HG03521 (cell line): ENCODE measurements at regions not wholly inside any gene's neighbourhood (a gene's known extent, or its start where the extent isn't known, plus 50 kb on each side); places are given as distances from the start of the nearest gene placed in this dataset.

Experiments
- ATAC-seq: cut with Tn5 transposase; IDR thresholded peaks from one replicate; pipeline ENCODE4 v1.9.1; 2021; ENCODE audit warnings: mild to moderate bottlenecking, moderate library complexity; ENCODE audit not compliant: unreplicated experiment

DNA sequence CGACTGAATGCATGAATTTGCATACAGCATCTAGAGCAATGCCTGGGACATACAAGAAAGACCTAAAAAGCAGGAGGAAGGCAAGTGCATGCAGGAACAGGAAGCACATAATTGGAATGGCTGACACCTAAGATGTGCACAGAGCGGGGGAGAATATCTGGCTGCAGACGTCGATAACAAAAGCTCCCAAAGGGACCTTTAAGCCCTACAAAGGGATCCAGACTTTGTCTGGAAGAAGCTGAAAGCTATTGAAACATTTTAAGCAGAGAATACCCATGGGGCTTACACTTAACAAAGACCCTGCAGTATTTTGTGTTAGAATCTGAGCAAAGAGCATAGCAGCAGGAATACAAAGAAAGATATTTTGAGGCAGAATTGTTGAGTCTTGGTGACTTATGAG, 107.4 kb upstream of the CLDN10 start:
- ATAC-seq = no peak

DNA sequence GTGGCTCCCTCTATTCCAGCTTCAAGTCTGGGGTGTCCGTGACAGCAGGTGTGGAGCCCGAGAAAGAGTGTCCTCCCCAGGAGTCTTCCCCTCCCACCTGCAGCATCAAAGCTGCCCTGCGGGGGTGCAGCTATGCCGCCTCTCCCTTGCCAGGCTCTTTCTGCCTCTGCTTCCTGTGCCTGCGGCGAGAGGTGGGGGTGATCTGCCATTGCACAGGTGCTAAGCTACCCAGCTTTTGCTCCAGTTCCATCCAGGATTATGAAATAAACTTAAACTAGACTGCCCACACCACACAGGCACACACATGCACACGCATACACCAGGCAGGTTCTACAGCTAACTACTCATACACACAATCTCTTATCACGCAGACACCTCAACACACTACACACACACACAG, 104.7 kb upstream of the CLDN10 start:
- ATAC-seq = no peak

DNA sequence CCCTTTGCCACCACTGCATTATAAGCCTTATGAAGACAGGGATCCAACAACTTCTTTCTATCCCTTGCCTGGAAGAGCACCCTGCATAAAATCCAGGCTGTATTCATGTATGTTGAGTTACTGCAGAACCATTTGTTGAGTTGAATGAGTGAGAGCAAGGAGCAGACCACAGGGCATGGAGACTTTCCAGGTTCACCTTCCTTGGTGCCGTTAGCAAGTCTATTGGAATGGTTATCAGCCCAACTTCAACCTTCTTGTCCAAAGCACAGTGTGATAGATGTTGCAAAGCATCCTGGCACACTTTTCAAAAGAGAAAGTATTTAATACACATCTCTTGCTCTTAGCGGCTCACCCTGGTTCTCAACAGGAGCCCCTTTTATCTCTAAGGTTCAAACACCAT, 100.9 kb upstream of the CLDN10 start:
- no peak for ATAC-seq

DNA sequence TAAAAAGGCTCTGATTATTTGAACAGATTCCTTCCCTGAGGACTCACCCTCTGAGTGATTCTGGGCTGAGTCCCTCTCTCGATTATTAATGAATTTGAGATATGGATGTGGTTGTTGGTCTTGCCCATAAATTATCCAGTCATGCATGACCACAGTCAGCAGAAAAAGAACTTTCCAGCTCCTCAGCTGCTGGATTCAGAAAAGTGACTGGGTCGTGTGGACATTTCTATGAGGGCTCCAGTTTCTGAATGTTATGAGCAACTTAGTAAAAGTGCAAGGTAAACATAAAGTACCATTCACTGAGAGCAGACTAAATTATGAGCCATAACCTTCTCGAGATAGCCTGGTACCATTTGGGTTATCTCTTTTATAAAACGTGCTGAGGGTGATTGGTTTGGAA, 100.1 kb upstream of the CLDN10 start:
- ATAC-seq = no peak

DNA sequence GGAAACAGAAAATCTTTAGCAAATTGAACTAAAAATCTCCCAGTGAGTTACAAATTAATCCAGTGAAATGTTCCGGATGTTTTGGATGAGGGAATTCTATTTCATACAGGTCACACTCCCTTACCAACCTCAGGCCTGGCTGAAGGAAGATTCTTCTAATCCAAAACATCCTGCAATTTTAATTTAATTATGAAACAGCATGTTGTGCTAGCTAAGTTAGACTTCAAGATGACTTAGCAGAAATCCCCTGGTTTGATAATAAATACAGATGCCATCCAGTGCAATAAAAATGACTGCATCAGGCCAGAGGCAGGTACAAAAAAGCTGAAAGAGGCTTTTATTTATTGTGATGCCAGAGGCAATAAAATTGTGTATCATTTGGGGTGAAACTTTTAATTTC, 96.7 kb upstream of the CLDN10 start:
- ATAC-seq = no peak

DNA sequence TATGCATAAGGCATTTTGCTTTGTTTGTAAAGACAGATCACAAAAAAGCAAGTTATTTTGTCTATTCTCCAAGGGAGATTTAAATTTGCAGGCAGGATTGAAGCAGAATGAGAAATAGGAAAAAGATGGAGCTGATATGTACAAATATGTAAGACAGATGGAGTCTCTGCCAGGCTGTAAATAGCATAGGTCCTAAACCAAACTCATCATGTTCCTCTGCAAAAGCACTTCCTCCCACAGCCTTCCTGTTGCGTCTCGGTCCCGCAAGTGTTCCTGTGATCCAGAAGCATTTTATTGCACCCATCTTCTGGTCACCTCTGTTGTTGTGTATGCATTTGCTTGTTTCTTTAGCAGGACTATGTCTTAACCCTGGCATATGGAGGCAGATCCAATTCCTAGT, 95.7 kb upstream of the CLDN10 start:
- ATAC-seq = no peak

DNA sequence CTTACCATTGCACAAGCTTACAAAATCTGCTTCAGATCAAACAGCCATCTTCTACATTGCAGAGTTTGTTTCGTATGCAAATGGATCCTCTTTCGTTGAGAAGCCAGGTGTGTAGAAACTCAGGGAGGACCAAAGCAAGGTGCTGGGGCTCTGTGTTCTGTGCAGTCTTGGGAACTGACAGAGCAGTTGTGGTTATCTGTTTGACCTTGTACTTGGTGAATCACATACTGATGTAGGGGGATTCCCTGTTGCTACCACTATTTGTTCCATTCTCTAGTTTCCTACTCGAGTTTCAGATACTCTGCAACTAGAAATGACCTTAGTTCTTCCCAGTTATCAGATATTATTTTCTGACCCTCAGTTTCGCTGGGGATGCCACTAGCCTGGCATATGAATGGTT, 95.2 kb upstream of the CLDN10 start:
- ATAC-seq = peak; percentile 99

DNA sequence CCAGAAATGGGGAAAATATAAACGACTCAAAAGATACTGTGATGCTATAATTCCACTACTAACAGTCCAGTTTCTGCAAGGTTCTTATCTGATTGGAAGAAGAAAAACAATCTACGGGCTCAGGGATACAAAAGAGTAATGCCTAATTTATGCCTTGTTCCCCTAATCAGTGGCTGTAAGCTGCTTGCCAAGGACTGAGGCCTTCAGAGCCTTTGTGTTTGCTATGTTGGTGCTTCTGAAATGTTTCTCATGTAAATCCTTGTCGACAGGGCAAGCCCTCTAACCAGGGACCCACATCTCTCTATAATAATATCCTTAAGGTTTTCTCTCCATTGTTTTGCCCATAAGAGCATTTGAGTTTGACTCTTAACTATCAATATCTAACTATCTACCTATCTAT, 89.7 kb upstream of the CLDN10 start:
- no peak for ATAC-seq

DNA sequence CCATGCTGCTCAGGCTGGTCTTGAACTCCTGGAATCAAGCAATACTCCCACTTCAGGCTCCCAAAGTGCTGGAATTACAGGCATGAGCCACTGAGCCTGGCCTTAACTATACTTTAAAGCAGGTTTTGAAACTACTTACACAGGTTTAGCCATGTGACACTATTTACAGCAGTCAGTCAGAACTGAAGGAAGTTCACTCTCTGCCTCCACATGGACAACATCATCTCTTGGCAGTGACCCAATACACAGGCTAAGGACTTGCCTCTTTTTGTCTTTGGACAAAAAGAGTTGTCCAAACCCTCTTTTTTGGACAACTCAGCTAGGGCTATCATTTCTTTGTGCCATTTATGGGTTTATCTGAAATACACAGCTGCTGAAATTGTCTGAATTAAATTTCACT, 89.0 kb upstream of the CLDN10 start:
- no peak for ATAC-seq

DNA sequence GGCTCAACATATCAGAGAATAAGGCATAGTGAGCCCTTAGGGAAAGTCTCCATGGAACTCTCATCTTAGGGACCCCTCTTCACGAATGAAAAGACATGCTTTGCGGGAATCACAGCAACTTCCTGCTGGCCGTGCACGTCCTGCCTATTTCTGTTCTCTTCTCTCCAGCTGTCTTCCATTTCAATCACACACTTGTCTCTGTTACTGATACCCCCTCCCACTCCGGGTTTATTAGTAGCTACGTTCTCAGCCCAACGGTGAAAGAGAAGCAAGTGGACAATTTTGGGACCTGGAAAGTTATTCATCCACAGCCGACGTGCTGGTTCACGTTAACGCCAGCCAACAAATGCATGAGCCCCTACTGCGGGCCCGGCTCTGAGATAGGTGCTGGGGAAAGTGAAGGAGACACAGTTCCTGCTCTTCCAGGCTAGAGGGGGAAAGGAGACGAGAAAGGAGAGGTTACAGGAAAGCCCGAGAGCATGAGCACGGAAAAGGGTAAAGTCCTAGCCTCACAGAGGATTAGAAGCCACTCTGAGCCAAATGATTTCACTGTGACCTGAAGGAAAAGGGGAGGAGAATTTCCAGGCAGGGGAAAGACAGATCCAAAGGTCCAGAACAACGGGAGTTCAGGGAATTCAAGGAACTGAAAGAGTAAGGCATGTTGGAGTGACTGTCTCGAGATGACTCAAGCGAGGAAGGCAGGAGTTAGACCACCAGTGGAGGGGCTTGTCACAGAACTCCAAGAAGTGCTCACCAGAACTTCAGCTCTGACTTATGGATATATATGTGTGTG, 81.8 kb upstream of the CLDN10 start:
- no peak for ATAC-seq

DNA sequence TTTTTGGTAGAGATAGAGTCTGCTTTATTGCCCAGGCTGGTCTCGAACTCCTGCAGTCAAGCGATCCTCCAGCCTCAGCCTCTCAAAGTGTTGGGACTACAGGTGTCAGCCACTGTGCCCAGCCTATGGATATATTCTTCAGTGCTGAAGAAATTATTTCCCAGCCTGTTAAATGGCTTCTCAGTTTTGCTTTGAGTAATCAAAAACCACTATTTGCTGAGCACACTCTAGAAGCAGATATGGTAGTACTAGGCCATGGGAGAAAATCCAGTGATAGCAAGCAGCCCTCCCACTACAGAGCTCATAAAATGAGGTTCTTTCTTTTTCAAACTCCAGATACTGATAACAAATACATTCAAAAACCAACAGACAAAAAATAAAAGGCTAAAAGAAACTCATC, 80.6 kb upstream of the CLDN10 start:
- ATAC-seq = no peak

DNA sequence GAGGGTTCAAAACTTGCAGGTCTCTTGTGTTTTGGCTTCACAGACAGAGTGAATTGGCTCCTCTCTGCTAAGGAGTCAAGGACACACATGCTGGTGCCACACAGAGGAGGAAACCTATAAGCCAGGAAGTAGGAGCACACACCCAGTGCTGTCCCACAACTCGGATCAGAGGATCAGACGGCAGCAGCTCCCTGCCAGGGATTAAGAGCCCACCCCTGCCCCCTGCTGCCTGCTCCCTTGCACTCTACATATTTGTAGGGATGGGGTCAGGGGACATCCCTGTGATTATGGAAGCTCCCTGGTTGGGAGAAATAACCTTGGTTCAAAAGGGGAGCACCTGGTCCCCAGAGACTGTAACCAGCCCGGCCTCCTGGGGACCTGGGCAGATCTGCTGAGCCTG, 77.5 kb upstream of the CLDN10 start:
- ATAC-seq = no peak

DNA sequence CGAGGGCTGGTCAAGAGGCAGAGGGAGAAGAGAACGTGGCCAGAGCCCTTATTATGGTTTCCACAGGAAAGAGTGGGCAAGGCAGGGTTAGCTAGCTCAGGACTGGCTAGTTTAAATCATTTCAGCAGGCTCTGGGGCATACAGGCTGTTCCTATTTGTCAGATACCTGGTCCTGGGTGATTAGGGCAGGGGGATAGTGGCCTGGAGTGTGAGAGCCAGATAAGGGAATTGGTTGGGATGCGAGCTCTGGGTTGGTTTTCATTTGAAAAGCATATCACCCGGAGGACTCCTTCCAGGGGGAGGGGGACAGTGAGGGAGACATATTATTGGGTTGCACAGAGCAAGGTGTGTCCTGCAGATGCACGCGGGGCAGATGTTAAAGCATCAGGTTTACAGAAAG, 75.3 kb upstream of the CLDN10 start:
- ATAC-seq = no peak

DNA sequence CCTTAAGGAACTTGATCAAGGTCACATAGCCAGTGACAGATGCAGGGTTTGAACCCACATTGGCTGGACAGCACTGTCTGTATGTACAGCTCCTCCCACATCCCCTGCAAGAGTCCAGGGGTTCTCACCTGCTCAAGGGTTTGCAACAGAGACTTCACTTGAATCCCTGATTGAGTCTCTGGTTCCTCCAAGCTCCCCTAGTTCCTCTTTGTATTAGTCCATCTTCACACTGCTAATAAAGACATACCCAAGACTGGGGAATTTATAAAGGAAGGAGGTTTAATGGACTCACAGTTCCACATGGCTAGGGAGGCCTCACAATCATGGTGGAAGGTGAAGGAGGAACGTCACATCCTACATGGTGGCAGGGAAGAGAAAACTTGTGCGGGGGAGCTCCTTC, 72.8 kb upstream of the CLDN10 start:
- ATAC-seq = no peak

DNA sequence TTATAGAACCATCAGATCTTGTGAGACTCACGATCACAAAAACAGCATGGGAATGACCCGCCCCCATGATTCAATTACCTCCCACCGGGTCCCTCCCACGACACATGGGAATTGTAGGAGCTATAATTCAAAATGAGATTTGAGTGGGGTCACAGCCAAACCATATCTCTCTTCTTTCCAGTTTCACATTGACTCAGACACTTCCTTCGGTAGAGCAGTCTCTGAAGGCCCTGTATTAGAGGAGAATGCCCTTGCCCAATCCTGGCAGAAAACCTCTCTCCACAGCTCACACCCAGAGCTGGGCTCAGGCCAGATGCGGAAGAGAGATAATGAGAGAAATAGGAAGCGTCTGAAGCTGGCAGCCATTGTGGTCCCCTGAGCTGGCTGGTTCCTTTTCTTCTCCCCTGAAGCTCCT, 72.4 kb upstream of the CLDN10 start:
- ATAC-seq = peak; percentile 35

DNA sequence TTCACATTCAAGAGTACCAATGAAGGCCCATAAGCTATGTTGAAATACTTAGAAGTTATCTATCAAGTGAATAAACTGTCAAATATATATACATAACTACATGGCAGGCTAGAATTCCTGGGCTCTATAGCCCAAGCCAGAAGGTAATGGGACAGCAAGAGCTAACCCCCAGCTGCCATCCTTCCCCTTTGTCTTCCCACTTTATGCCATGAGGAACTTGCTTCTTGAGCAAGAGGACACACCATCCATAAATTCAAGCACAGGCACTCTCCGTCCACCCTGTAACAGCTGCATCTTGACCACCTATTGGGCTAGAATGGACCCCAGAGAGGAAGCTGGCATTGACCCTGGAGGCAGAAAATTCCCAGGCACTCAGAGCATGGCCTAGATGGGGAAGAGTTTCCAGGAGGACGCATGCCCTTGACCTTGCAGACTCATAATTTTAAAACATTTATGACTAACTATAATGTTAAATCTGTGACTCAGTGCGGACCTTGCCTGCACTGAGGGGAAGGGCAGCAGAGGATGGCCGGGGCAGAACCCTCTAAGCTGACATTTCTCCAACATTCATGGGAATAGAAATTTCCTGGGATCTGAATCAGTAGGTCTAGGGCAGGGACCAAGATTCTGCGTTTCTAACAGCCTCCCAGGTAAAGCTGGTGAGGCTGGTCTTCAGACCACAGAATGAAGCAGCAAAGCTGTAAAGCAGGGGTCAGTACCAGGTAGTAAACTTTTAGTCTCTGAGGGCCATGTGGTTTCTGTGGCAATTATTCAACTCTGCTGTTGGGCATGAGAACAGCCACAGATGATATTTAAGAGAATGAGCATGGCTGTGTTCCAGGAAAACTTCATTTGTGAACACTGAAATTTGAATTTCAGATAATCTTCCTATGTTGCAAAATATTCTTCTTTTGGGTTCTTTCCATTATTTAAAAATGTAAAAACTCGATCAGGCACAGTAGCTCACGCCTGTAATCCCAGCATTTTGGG, 71.4 kb upstream of the CLDN10 start:
- ATAC-seq = no peak

DNA sequence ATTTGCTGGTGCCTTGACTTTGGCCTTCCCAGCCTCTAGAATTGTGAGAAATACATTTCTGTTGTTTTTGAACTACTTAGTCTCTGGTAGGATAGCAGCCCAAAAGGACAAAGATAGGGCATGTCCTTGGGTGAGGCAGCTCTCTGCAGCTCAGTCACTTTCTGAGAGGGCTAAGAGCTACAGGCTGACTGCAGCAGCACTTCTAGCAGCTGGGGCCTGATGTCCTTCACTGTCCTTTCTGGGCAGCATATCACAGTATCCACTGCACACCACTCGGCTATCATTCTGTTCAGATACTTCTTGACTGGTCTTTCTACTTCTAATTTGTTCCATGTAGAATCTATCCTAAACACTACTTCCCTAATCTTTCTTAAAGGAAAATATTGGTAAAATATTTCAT, 68.5 kb upstream of the CLDN10 start:
- ATAC-seq = no peak

DNA sequence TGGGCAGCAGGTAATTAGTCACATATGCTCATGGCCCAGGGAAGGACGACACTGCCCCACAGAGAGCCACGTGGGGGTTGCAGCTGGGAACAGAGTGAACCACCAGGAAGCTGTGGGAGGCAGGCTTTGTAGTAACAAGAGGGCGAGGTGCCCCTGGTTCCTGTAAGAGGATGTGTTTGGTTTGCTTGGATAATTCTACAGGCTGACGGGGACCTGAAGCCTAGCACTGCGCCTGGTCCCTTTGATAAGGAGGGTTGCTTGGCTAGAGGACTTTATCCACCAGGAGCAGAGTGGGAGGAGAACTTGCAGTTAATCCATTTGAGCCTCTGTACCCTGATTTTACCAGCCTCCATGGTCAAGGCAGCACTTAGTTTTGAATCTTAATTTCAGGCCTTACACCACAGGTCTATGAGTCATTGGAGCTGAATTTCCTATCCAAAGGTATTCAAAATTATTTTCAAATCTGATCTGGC, 67.4 kb upstream of the CLDN10 start:
- no peak for ATAC-seq

DNA sequence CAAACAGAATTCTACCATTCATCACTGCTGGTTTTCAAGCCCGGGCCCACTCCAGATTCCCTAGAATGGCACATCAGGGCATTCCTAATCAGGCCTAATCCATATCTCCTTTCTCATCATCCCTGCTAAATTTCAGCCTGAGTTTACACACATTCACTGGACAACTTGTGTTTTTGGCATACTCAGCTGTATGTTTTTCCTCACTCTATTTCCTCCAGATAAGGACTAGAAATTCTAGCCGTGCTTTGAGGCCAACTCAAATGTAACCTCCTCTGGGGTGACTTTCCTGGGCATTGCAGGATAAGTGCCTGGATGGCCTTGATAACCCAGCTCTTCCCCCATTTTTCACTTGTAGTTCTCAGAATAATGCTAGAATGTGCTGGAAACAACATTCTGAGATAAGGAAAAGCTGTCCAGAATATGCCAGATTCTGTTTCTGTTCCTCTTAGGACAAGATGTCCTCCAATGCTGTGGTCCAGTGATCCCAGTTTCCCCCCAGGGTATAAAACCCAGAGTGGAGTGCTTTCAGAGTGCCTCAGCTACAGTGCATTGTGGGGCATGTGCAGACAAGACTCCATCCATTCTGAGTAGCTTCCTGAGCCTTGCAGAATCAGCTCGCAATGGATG, 66.9 kb upstream of the CLDN10 start:
- ATAC-seq = no peak

DNA sequence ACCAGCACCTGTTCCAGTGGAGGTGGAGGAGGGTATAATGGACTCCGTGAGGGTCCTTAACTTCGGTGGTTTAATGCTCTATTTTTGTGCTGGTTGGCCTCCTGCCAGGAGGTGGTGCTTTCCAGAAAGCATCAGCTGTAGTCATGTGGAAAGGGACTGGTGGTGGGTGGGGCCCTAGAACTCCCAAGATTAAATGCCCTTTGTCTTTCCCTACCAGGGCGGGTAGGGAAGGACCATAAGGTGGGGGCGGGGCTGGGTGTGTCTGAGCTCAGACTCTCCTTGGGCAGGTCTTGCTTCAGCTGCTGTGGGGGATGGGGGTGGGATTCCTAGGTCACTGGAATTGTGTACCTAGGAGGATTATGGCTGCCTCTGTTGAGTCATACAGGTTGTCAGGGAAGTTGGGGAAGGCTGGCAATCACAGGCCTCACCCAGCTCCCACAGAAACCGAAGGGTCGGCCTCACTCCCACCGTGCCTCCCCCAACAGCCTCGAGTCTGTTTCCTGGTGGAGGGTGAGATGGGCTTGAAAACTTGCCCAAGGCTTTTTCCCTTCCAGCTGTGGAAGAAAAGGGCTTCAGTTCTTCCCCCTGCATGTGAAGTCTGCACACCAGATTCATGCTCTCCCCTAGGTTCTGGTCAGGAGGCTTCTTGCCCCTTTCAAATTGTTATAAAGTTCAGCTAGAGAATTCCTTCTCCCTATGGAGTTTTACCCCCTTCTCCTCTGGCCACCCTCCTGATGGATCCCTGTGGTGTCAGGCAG, 60.3 kb upstream of the CLDN10 start:
- no peak for ATAC-seq
